GM18909 (cell line): ENCODE measurements at regions not wholly inside any gene's neighbourhood (a gene's known extent, or its start where the extent isn't known, plus 50 kb on each side); places are given as distances from the start of the nearest gene placed in this dataset.

Experiments
- ATAC-seq: cut with Tn5 transposase; IDR thresholded peaks from one replicate; pipeline ENCODE4 v1.9.1; 2021; ENCODE audit warnings: mild to moderate bottlenecking; ENCODE audit not compliant: unreplicated experiment, poor library complexity

- no peak for ATAC-seq
These were observed 214.5 kb downstream of the BARX2 start for GRCh38 chr11:129590030-129590752.

- no peak for ATAC-seq
These were observed 215.3 kb downstream of the BARX2 start for GRCh38 chr11:129590753-129591475.

GRCh38 chr11:129591527-129591926 is 215.9 kb downstream of the BARX2 start:
- no peak for ATAC-seq

GRCh38 chr11:129592191-129592590 is 216.5 kb downstream of the BARX2 start:
- no peak for ATAC-seq

GRCh38 chr11:129593098-129593497 is 217.4 kb downstream of the BARX2 start:
- ATAC-seq, result no peak

- ATAC-seq, result no peak
These were observed 219.7 kb downstream of the BARX2 start for GRCh38 chr11:129595038-129595962.

- ATAC-seq, result no peak
These were observed 219.3 kb upstream of the TMEM45B start for GRCh38 chr11:129596351-129596750.

- ATAC-seq, result no peak
These were observed 217.3 kb upstream of the TMEM45B start for GRCh38 chr11:129598378-129598777.

GRCh38 chr11:129605815-129606214 is 209.8 kb upstream of the TMEM45B start:
- no peak for ATAC-seq

GRCh38 chr11:129608711-129609110 is 206.9 kb upstream of the TMEM45B start:
- no peak for ATAC-seq

GRCh38 chr11:129610125-129610524 is 205.5 kb upstream of the TMEM45B start:
- ATAC-seq, result no peak

- ATAC-seq, result no peak
These were observed 205.1 kb upstream of the TMEM45B start for GRCh38 chr11:129610545-129610944.

- ATAC-seq, result no peak
These were observed 203.8 kb upstream of the TMEM45B start for GRCh38 chr11:129611661-129612446.

GRCh38 chr11:129612447-129612961 is 203.1 kb upstream of the TMEM45B start:
- no peak for ATAC-seq

GRCh38 chr11:129613071-129613470 is 202.6 kb upstream of the TMEM45B start:
- ATAC-seq, result no peak

GRCh38 chr11:129614256-129614944 is 201.2 kb upstream of the TMEM45B start:
- no peak for ATAC-seq

- no peak for ATAC-seq
These were observed 197.5 kb upstream of the TMEM45B start for GRCh38 chr11:129618046-129618569.

GRCh38 chr11:129620237-129621104 is 195.2 kb upstream of the TMEM45B start:
- no peak for ATAC-seq
